Sigmoid colon (tissue), 4 donors: ENCODE measurements at regions not wholly inside any gene's neighbourhood (a gene's known extent, or its start where the extent isn't known, plus 50 kb on each side); places are given as distances from the start of the nearest gene placed in this dataset.

ENCODE experiments used
- CTCF ChIP-seq, 4 experiments: fragments of 450-650 bp in 3 of 4; fragments of 200-600 bp in 1 of 4; IDR thresholded peaks; one replicate each; pipeline ENCODE4 v1.5.1; 2016 to 2019; ENCODE audit warnings: antibody characterized with exemption in 4 of 4, mild to moderate bottlenecking in 3 of 4, moderate library complexity in 2 of 4
- POLR2A ChIP-seq, 2 donors: fragments of 450-650 bp; IDR thresholded peaks; one replicate each; pipeline ENCODE4 v1.6.1; 2016; ENCODE audit warnings: antibody characterized with exemption in 2 of 2, mild to moderate bottlenecking in 2 of 2, moderate library complexity in 2 of 2
- POLR2AphosphoS5 ChIP-seq, 4 donors: sonication (generic); formaldehyde crosslinking; IDR thresholded peaks; one replicate each; pipeline ENCODE4 v1.6.1; 2017; ENCODE audit warnings: antibody characterized with exemption in 4 of 4

GRCh38 chr10:88066319-88066718, 202.9 kb downstream of the PTEN start:
- no peak for TF ChIP-seq CTCF (IDR thresholded peaks at IDR 0.05)
- no peak for TF ChIP-seq POLR2AphosphoS5 (IDR thresholded peaks at IDR 0.05)
- TF ChIP-seq POLR2A (IDR thresholded peaks at IDR 0.05) = no peak
